ENCODE measurements at regions not wholly inside any gene's neighbourhood (a gene's known extent, or its start where the extent isn't known, plus 50 kb on each side); places are given as distances from the start of the nearest gene placed in this dataset.

GRCh38 chr5:147176422-147176821 lies 58.4 kb upstream of the STK32A start:
- no peaks in the 10 kb centered on the region for H3K27me3 Mint-ChIP-seq (ENCODE audit: unreplicated experiment)
- no peaks in the 10 kb centered on the region for H3K36me3 Mint-ChIP-seq (ENCODE audit: low read depth, unreplicated experiment)
- DNase-seq (ENCODE audit: low spot score): no peak
- H3K27ac Mint-ChIP-seq (ENCODE audit: unreplicated experiment): no peak overlapping the region
- H3K4me1 Mint-ChIP-seq (ENCODE audit: unreplicated experiment): no peaks in the 10 kb centered on the region
- no peak overlapping the region for H3K4me3 Mint-ChIP-seq (ENCODE audit: unreplicated experiment)
- no peak for TF ChIP-seq CTCF (IDR thresholded peaks at IDR 0.05; ENCODE audit: unreplicated experiment)
- H3K9me3 Mint-ChIP-seq (ENCODE audit: unreplicated experiment): no peaks in the 10 kb centered on the region

- H3K4me1 Mint-ChIP-seq (ENCODE audit: unreplicated experiment): no peaks in the 10 kb centered on the region
- no peaks in the 10 kb centered on the region for H3K27me3 Mint-ChIP-seq (ENCODE audit: unreplicated experiment)
- no peaks in the 10 kb centered on the region for H3K36me3 Mint-ChIP-seq (ENCODE audit: low read depth, unreplicated experiment)
- H3K4me3 Mint-ChIP-seq (ENCODE audit: unreplicated experiment): no peak overlapping the region
- DNase-seq (ENCODE audit: low spot score): no peak
- H3K27ac Mint-ChIP-seq (ENCODE audit: unreplicated experiment): no peak overlapping the region
- no peak for TF ChIP-seq CTCF (IDR thresholded peaks at IDR 0.05; ENCODE audit: unreplicated experiment)
- H3K9me3 Mint-ChIP-seq (ENCODE audit: unreplicated experiment): no peaks in the 10 kb centered on the region
Observed at GRCh38 chr5:147177125-147177840, 57.5 kb upstream of the STK32A start.

GRCh38 chr5:147179562-147180147 lies 55.2 kb upstream of the STK32A start:
- H3K36me3 Mint-ChIP-seq (ENCODE audit: low read depth, unreplicated experiment): no peaks in the 10 kb centered on the region
- H3K9me3 Mint-ChIP-seq (ENCODE audit: unreplicated experiment): no peaks in the 10 kb centered on the region
- no peak for DNase-seq (ENCODE audit: low spot score)
- H3K4me1 Mint-ChIP-seq (ENCODE audit: unreplicated experiment): no peaks in the 10 kb centered on the region
- H3K4me3 Mint-ChIP-seq (ENCODE audit: unreplicated experiment): no peak overlapping the region
- peaks cover 1% of the 10 kb centered on the region for H3K27me3 Mint-ChIP-seq (ENCODE audit: unreplicated experiment)
- H3K27ac Mint-ChIP-seq (ENCODE audit: unreplicated experiment): no peak overlapping the region
- no peak for TF ChIP-seq CTCF (IDR thresholded peaks at IDR 0.05; ENCODE audit: unreplicated experiment)

DNA sequence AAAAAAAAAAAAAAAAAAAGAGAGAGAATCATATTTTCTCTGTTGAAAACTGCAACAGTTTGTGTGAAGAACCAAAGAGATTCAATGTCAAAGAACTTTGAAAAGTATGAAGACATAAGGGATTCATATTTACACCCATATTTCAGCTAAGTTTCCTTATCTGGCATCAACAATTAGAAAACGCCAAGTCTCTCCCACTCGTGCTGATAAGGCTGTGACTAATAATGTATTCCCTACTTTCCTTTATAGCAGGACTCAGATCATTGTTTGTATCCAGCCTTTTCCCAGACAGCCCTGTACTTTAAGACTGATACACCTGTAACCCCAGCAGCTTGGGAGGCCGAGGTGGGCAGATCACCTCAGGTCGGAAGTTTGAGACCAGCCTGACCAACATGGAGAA lies 54.1 kb upstream of the STK32A start:
- H3K4me3 Mint-ChIP-seq (ENCODE audit: unreplicated experiment): no peak overlapping the region
- TF ChIP-seq CTCF (IDR thresholded peaks at IDR 0.05; ENCODE audit: unreplicated experiment): no peak
- no peaks in the 10 kb centered on the region for H3K36me3 Mint-ChIP-seq (ENCODE audit: low read depth, unreplicated experiment)
- no peak for DNase-seq (ENCODE audit: low spot score)
- H3K27ac Mint-ChIP-seq (ENCODE audit: unreplicated experiment): no peak overlapping the region
- H3K9me3 Mint-ChIP-seq (ENCODE audit: unreplicated experiment): no peaks in the 10 kb centered on the region
- H3K4me1 Mint-ChIP-seq (ENCODE audit: unreplicated experiment): no peaks in the 10 kb centered on the region
- peaks cover 1% of the 10 kb centered on the region for H3K27me3 Mint-ChIP-seq (ENCODE audit: unreplicated experiment)

Data from endothelial cell (in vitro differentiated cells).